ENCODE measurements at regions not wholly inside any gene's neighbourhood (a gene's known extent, or its start where the extent isn't known, plus 50 kb on each side); places are given as distances from the start of the nearest gene placed in this dataset.

- Histone ChIP-seq H3K36me3 (replicated peaks in 1 of 2; ENCODE audit: control extremely low read depth in 1 of 2, control insufficient read depth in 1 of 2, extremely low read depth in 1 of 2, insufficient read depth in 2 of 2, low read length in 1 of 2) (no peaks in the 10 kb centered on the region), H3K79me2 (ENCODE audit: control insufficient read depth, insufficient read depth, low read length) (no peaks in the 10 kb centered on the region), H3K9me3 (ENCODE audit: control extremely low read depth in 1 of 3, control insufficient read depth in 2 of 3, insufficient read depth in 1 of 3, low read length in 2 of 3) (no peaks in the 10 kb centered on the region), H3K4me3 (ENCODE audit: control extremely low read depth in 1 of 5, extremely low read depth in 1 of 5, insufficient read depth in 1 of 5, low read depth in 2 of 5, low read length in 4 of 5) (no peak overlapping the region), H3K27ac (ENCODE audit: low read length in 2 of 2) (no peak overlapping the region), H3K4me2 (replicated peaks; ENCODE audit: low read depth, low read length, poor library complexity, severe bottlenecking) (no peak overlapping the region), H2AFZ (ENCODE audit: insufficient read depth, low read depth, low read length, poor library complexity, severe bottlenecking) (no peak overlapping the region), H3K27me3 (replicated peaks in 1 of 4; ENCODE audit: control extremely low read depth in 1 of 4, control insufficient read depth in 3 of 4, insufficient read depth in 4 of 4, low read length in 3 of 4) (no peaks in the 10 kb centered on the region), H4K20me1 (ENCODE audit: control insufficient read depth, insufficient read depth, low read length, poor library complexity, severe bottlenecking) (no peaks in the 10 kb centered on the region), H3K4me1 (ENCODE audit: control insufficient read depth in 2 of 2, insufficient read depth in 2 of 2, low read length in 2 of 2) (no peaks in the 10 kb centered on the region), H3K9ac (ENCODE audit: low read length) (no peak overlapping the region)
- POLR2A ChIA-PET, result no interaction called here
- Mint-ChIP-seq H3K9me3 (ENCODE audit: insufficient read depth) (peaks cover 2% of the 10 kb centered on the region), H3K4me3 (no peak overlapping the region), H3K4me1 (no peaks in the 10 kb centered on the region), H3K27ac (no peak overlapping the region), H3K27me3 (no peaks in the 10 kb centered on the region)
- no peak for TF ChIP-seq EZH2 (IDR thresholded peaks at IDR 0.05; ENCODE audit: borderline replicate concordance, insufficient read depth, low read depth, low read length, poor library complexity, severe bottlenecking)
- TF ChIP-seq, protein P1, sequence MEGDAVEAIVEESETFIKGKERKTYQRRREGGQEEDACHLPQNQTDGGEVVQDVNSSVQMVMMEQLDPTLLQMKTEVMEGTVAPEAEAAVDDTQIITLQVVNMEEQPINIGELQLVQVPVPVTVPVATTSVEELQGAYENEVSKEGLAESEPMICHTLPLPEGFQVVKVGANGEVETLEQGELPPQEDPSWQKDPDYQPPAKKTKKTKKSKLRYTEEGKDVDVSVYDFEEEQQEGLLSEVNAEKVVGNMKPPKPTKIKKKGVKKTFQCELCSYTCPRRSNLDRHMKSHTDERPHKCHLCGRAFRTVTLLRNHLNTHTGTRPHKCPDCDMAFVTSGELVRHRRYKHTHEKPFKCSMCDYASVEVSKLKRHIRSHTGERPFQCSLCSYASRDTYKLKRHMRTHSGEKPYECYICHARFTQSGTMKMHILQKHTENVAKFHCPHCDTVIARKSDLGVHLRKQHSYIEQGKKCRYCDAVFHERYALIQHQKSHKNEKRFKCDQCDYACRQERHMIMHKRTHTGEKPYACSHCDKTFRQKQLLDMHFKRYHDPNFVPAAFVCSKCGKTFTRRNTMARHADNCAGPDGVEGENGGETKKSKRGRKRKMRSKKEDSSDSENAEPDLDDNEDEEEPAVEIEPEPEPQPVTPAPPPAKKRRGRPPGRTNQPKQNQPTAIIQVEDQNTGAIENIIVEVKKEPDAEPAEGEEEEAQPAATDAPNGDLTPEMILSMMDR (IDR thresholded peaks at IDR 0.05), result no peak
- ATAC-seq (ENCODE audit: low read depth) (no peak), DNase-seq (no peak)
- WGBS (ENCODE audit: insufficient coverage), result no CpG with 5 or more reads among the region's 2 CpGs
- intact Hi-C loops (cut with micrococcal nuclease), result no loop called here
- CTCF ChIA-PET, result no interaction called here
These were observed 1062.5 kb downstream of the CDH9 start for GRCh38 chr5:25975885-25976284.

DNA sequence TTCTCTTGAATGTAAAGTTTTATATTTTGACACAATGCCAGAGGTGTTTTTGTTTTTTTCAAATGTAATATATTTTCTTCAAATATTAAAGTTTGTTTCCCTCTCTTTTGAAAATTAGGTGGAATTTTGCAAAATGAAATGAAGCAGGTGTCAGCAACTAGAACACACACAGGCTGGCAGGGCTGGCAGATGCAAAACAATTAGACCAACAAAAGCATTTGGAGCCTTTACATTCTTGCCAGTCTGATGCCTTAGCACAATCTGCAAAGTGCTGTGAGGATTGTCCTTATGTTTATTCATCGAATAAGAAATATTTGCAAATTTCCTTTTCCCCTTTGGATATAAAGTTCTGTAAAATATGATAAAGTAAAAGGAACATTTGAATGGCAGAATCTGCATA is 1063.9 kb downstream of the CDH9 start:
- intact Hi-C loops (cut with micrococcal nuclease), result no loop called here
- no peak overlapping the region for H3K27ac Mint-ChIP-seq
- Histone ChIP-seq H3K4me1 (ENCODE audit: control insufficient read depth in 2 of 2, insufficient read depth in 2 of 2, low read length in 2 of 2) (no peaks in the 10 kb centered on the region), H3K9me3 (ENCODE audit: control extremely low read depth in 1 of 3, control insufficient read depth in 2 of 3, insufficient read depth in 1 of 3, low read length in 2 of 3) (no peaks in the 10 kb centered on the region), H3K79me2 (ENCODE audit: control insufficient read depth, insufficient read depth, low read length) (no peaks in the 10 kb centered on the region), H3K27me3 (replicated peaks in 1 of 4; ENCODE audit: control extremely low read depth in 1 of 4, control insufficient read depth in 3 of 4, insufficient read depth in 4 of 4, low read length in 3 of 4) (no peaks in the 10 kb centered on the region), H3K9ac (ENCODE audit: low read length) (no peak overlapping the region), H3K36me3 (replicated peaks in 1 of 2; ENCODE audit: control extremely low read depth in 1 of 2, control insufficient read depth in 1 of 2, extremely low read depth in 1 of 2, insufficient read depth in 2 of 2, low read length in 1 of 2) (no peaks in the 10 kb centered on the region), H3K27ac (ENCODE audit: low read length in 2 of 2) (no peak overlapping the region), H3K4me2 (replicated peaks; ENCODE audit: low read depth, low read length, poor library complexity, severe bottlenecking) (no peak overlapping the region), H4K20me1 (ENCODE audit: control insufficient read depth, insufficient read depth, low read length, poor library complexity, severe bottlenecking) (no peaks in the 10 kb centered on the region), H2AFZ (ENCODE audit: insufficient read depth, low read depth, low read length, poor library complexity, severe bottlenecking) (no peak overlapping the region), H3K4me3 (ENCODE audit: control extremely low read depth in 1 of 5, extremely low read depth in 1 of 5, insufficient read depth in 1 of 5, low read depth in 2 of 5, low read length in 4 of 5) (no peak overlapping the region)
- no CpG with 5 or more reads among the region's 1 CpG for WGBS (ENCODE audit: insufficient coverage)
- H3K27me3 Mint-ChIP-seq, result no peaks in the 10 kb centered on the region
- CTCF ChIA-PET, result no interaction called here
- no peaks in the 10 kb centered on the region for H3K4me1 Mint-ChIP-seq
- no peak for DNase-seq
- no peak overlapping the region for H3K4me3 Mint-ChIP-seq
- POLR2A ChIA-PET, result no interaction called here
- ATAC-seq (ENCODE audit: low read depth), result no peak
- TF ChIP-seq, protein P1 (IDR thresholded peaks at IDR 0.05), result no peak
- TF ChIP-seq EZH2 (IDR thresholded peaks at IDR 0.05; ENCODE audit: borderline replicate concordance, insufficient read depth, low read depth, low read length, poor library complexity, severe bottlenecking), result no peak
- no peaks in the 10 kb centered on the region for H3K9me3 Mint-ChIP-seq (ENCODE audit: insufficient read depth)

Data from B cell (primary cell).